Gastroesophageal sphincter (tissue), 3 donors: ENCODE measurements at regions not wholly inside any gene's neighbourhood (a gene's known extent, or its start where the extent isn't known, plus 50 kb on each side); places are given as distances from the start of the nearest gene placed in this dataset.

ENCODE experiments used
- CTCF ChIP-seq, 4 experiments: fragments of 200-600 bp in 2 of 4; fragments of 450-650 bp in 2 of 4; sonication (generic) in 1 of 4; IDR thresholded peaks; one replicate each; pipeline ENCODE4 v1.5.1; 2017 to 2019; ENCODE audit warnings: antibody characterized with exemption in 4 of 4, mild to moderate bottlenecking in 2 of 4, moderate library complexity in 2 of 4
- POLR2A ChIP-seq, 2 donors: fragments of 450-650 bp; IDR thresholded peaks; one replicate each; pipeline ENCODE4 v1.6.1; 2017; ENCODE audit warnings: antibody characterized with exemption in 2 of 2, mild to moderate bottlenecking in 2 of 2, moderate library complexity in 1 of 2
- POLR2AphosphoS5 ChIP-seq: sonication (generic); formaldehyde crosslinking; IDR thresholded peaks from one replicate; pipeline ENCODE4 v1.6.1; 2017; ENCODE audit warnings: antibody characterized with exemption

- TF ChIP-seq CTCF (IDR thresholded peaks at IDR 0.05) (no peak), POLR2A (IDR thresholded peaks at IDR 0.05) (no peak), POLR2AphosphoS5 (no peak)
Observed at GRCh38 chrX:93977641-93978040, 303.6 kb downstream of the FAM133A start.
